GM18909 (cell line): ENCODE measurements at regions not wholly inside any gene's neighbourhood (a gene's known extent, or its start where the extent isn't known, plus 50 kb on each side); places are given as distances from the start of the nearest gene placed in this dataset.
A peak's percentile ranks its signal among the peaks of the same experiment; 100 is the strongest.

Experiments
- ATAC-seq: cut with Tn5 transposase; IDR thresholded peaks from one replicate; pipeline ENCODE4 v1.9.1; 2021; ENCODE audit warnings: mild to moderate bottlenecking; ENCODE audit not compliant: unreplicated experiment, poor library complexity

DNA sequence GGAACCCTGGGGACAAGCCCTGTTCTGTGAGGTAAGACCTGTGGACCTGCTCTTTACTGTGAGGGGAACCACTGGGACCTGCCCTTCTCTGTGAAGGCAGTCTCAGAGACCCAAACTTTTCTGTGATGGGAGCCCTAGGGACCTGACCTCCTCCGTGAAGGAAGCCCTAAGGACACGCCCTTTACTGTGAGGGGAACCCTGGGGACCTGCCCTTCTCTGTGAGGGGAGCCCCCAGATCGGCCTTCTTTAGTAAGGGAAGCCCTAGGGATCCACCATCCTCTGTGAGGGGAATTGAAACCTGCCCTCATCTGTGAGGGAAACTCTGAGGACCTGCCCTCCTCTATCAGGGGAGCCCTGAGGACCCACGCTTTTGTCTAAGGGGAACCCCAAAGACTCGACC, 343.5 kb downstream of the UQCRFS1 start:
- ATAC-seq, result peak; percentile 64

DNA sequence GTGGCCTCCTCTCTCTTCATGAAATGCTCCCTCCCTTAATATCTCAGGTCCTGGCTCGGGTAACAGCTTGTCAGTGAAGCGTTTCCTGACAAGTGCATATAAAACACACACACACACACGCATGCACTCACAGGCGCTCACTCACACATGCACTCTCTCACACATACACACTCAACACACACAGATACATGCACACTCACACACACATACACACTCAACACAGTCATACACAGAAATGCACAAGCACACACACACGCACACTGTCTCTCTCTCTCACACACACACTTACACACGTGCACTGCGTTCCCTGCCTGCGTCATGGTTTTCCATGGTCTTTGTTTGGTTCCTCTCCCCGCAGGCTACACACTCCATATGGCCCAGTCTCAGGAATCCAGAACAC, 344.1 kb downstream of the UQCRFS1 start:
- ATAC-seq, result no peak

DNA sequence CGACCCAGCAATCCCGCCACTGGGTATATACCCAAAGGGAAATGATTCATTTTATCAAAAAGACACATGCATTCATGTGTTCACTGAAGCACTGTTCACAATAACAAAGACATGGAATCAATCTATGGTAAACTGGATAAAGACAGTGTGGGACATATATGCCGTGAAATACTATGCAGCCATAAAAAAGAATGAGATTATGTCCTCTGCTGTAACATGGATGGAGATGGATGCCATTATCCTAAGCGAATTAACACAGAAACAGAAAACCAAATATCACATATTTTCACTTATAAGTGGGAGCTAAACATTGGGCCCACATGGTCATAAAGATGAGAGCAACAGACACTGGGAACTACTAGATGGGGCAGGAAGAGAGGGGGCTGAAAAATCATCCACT, 345.0 kb downstream of the UQCRFS1 start:
- ATAC-seq, result no peak

DNA sequence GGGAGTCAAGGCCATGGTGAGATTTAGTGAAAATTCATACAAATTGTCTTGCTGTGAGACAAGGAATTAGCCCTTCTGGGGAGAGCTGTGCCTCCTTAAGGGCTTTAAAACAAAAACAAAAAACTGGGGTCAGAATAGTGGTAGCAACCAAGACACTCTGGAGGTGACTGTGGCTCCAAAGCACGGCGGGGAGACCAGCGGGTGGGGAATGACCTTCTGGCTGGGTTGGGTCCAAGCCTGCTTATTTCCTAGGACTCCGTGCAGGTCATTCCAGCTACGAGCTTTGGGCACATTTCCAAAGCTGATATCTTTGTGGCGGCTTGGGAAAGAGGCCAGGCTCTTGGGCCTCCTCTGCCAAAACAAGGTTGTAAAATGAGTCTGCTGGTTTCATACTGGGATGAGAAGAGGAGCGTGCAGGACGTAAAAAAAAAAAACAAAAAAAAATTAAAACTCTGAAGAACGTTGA, 348.3 kb downstream of the UQCRFS1 start:
- ATAC-seq, result no peak

DNA sequence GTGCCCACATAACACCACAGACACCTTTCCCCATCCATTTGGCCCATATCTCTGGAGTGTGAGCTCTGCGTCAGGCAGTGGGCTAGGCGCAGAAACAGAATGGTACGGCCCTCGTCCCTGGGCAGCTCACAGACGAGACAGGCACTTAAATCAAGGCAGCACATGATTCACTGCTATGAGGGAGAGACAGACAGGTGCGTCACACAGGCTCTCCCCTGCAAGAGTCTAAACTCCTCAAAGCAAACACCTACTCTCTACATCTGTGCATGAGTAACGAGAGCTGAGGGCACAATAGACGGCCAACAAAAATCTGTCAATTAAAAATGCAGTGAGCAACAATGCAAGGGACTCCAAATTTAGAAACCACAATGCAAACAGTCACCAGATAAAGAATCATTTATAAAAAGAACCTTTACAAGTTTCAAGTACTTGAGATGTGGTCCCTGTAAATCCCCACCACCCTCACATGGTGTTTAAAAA, 348.9 kb downstream of the UQCRFS1 start:
- no peak for ATAC-seq

DNA sequence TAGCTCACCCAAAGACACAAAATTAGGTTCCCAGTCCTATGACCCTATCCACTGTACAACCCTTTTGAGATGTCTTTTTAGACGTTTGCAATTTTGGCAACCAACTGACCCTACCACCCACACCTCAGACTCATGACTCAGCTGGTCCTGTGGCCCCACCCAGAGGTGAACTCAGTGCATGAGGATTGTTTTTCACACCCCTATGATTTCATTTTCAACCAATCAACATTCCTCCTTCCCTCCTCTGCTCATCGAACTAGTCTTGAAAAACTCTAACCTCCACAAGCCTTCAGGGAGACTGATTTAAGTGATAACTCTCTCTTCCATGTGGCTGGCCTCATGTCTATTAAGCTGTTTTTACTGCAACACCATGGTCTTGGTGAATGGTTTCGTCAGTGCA, 350.7 kb downstream of the UQCRFS1 start:
- no peak for ATAC-seq

DNA sequence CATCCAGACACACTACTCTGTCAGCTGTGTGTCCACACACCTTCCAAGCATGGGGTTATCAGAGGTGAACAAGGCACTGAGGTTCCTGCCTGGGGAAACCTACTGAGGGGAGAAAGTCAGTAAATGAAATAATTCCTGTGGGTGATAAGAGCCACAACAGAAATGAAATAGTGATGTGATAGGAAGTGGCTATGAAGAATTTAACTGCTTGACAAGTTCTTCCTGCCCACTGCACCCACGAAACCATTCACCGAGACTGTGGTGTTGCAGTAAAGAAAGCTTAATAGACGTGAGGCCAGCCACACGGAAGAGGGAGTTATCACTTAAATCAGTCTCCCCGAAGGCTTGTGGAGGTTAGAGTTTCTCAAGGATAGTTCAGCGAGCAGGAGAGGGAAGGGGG, 353.1 kb downstream of the UQCRFS1 start:
- no peak for ATAC-seq

DNA sequence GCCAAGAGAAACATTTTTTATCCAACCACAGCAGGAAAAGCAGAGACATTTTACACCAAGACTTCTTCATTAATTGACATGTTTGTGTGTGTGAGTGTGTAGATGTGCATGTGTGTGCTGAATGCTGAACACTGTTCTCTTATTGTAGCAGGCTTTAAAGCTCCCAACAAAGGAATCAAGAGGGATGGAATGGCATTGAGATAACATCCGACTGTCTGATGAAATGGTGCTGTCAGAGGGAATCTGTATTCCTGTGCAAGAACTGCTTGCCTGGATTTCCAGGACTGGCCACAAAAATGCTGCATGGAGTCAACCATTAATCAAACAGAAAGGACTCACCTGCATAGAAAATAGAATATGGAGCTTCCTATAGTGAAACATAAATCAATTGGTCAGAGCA, 354.0 kb downstream of the UQCRFS1 start:
- ATAC-seq, result no peak

DNA sequence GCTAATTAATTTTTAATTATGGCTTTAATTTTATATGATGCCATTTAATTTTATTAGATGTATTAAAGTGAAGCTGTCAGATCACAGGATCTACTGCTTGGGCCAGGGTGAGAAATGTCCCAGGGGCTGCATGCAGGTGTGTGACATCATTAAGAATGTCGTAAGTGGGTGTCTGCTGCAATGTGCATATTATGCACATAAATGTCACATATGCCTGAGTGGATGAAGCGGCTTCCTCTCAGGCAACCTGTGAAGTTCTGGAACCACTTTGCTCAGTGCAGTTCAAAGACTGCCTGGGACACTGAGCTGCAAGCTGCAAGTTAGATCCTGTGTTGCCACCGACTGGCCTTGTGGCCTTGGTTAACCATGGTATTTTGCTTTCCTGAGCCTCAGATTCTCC, 355.0 kb downstream of the UQCRFS1 start:
- ATAC-seq, result no peak

DNA sequence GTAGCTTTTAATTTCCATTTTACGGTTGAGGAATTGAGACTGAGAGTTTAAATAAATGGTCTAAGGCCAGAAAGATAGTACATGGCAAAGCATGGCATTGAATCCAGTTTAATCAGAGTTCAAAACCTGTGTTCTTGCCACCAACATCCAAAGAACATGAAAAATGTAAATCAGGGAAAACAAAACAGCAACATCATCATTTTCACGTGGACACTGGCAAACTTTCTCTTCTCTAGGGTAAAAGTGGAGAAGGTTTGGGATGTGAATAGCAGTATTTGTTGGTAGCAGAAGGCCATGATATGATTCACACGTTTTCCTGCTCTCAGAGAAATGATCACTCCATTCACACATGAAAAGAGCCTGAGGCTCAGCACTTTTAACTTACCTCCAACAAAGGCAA, 357.7 kb downstream of the UQCRFS1 start:
- no peak for ATAC-seq

DNA sequence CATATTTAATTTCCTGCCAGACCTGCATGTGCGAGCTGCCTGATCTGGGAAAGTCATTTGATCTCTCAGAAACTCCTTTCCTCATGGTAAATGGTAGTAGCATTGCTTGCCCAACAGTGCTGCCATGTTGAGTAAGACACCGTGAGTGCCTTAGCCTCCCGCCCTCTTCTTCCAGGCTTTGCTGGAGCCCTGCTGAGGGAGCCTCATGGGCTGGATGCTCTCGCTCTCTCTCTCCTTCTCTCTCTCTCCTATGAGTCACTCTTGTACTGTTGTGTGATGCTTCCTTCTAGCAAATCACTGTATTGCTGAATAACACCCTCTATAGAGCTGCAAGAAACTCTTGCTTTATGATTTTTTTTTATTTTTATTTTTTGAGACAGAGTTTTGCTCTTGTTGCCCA, 365.5 kb downstream of the UQCRFS1 start:
- no peak for ATAC-seq

DNA sequence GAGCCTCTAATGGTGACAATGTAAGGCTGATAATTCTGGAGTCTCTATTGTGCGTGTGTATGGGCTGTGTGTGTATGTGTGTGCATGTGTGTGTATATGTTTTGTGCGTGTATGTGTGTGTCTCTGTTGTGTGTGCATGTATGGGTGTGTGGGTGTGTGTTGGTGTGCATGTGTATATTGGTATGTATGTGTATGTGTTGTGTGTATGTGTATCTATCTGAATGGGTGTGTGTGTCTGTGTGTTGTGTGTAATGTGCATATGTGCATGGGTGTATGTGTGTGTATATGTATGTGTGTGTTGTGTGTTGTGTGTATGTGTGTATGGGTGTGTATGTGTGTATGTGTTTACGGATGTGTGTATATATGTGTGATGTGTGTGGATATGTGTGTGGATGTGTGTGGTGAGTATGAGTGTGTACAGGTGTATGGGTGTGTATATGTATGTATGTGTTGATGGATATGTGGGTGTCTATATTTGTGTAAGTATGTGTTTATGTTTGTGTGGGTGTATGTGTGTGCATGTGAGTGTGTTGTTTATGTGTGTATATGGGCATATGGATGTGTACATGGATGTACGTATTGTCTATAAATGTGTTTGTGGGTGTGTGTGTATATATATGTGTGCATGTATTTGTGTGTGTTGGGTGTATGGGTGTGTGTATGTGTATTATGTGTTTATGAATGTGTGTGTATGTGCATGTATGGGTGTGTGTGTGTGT, 366.7 kb downstream of the UQCRFS1 start:
- no peak for ATAC-seq

DNA sequence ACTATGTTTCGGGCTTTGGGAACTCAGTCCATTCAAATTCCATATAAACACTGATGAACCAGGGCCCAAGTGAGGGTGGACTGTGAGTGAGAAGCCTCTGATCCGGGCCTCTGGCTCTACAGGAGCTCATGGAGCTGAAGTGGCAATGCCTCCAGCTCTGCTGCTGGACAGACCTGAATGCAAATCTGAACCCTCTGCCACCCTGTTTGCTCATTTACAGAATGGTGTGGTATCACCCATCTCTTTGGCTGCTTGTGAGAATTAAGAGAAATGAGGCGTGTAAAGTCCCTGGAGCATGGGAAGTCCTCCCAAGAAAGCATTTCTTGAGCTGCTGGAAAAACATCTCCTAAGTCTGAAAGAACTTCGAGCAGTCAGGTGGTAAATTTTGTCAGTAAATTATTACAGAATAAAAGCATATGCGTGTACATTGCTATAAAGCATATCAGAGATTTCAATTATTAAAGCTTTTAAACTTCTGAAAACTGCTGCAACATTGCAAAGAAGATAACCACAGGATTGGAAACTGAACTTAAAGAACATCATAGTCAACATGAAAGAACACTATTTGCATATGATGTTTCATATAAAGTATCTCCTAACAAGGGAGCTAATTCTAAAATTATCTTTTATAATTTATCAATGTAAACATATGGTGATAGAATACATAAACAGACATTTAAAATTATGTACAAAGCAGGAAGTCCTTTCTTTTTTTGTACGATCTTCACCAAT, 369.0 kb downstream of the UQCRFS1 start:
- no peak for ATAC-seq

DNA sequence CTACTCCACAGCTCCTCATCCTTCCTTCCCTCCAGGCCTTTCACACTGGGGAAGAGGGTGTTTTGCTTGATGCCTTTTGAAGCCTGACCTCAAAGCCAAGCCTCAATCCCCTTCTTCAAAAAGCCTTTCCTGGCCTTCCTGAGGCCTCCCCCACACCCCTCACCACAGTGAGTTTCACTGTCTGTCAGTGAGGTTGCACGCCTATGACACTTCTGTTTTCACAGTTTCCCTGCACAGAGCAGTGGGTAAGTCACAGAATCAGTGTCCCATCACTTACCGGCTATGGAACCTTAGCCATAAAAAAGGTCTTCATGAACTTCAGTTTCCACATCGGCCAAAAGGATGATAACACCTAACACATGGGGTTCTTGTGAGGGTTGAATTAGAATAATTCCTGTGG, 371.4 kb downstream of the UQCRFS1 start:
- no peak for ATAC-seq

DNA sequence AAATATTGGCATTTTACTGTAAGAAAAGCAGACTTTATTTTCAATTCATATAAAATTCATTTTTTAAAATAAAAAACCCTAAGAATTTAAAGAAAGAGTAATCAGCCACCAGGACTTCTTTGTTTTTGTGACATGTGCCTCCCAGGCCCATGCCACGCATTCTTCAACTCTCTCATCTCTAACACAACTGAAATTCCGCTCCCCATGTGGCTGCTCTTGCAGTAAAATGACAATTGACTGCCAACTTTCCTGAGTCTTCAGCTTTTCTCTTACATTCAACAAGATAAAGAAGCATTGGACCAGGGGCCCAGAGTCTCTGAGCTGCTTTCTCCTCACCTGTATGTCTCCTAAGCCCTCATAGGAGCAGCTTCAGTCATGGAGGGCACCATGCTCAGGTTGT, 372.1 kb downstream of the UQCRFS1 start:
- no peak for ATAC-seq

DNA sequence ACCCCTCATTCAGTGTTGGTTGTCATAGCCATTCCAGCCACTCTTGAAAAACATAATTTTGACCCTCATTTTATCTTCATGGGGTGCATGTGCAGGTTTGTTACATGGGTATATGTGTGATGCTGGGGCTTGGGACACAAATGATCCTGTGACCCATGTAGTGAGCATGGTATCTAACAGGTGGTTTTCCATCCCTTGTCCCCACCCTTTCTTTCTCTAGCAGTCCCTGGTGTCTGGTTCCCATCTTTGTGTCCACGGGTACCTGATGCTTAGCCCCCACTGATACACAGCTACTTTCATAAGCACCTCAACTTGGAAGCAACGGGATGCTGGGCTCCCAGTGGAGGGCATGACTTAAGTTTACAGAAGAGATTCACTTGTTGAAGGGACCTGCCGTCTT, 373.5 kb downstream of the UQCRFS1 start:
- no peak for ATAC-seq

DNA sequence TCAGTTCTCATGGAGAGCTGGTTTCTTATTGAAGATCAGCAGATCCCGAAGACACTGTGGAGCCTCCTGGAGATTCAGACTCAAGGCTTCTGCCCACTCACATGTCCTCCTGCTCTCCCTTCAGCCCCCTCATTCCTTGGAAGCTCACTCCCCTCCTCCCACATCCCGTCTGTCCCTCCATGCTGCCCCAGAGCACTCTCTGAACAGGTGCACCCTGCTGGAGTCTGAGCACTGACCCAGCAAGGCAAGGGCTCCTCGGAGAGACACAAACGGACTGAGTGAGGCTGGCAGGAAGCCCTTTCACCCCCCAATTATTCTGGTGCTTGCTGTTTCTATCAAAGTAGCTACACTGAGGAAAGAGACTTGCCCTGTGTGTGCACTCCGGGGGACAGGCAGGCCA, 374.0 kb downstream of the UQCRFS1 start:
- no peak for ATAC-seq

DNA sequence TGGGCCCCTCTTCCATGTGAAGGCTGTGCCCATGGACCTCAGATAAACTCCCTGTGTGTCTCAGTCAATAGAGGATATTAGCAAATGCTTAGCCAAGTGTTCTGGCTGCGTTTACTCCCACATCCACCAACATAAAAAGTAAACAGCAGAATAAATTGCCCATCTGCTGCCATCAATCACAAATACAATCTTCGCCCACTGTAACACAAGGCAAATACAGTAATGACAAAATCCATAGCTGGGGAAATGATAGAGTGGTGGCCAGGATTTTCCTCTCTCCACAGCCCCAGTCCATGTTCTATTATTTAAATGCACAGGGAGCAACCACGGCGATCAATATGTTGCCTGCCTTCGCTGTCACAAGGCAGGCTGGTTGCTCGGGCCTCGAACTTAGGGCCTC, 376.5 kb downstream of the UQCRFS1 start:
- no peak for ATAC-seq

DNA sequence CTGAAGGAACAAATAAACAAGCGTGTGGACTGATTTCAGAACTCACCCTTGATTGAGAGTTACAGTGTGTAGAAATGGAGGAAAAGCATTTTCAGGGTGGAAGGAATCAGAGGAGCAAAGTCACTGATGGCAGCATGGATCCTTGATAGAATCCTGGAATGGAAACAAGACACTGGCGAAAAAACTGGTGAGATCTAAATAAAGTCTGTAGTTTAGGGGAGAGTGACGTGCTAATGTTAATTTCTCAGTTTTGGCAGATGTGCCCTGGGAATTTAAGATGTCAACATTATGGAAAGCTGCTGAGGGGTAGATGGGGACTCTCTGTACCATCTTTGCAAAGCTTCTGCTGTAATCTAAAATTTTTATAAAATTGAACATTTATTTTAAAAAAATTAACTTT, 378.0 kb downstream of the UQCRFS1 start:
- ATAC-seq, result no peak

DNA sequence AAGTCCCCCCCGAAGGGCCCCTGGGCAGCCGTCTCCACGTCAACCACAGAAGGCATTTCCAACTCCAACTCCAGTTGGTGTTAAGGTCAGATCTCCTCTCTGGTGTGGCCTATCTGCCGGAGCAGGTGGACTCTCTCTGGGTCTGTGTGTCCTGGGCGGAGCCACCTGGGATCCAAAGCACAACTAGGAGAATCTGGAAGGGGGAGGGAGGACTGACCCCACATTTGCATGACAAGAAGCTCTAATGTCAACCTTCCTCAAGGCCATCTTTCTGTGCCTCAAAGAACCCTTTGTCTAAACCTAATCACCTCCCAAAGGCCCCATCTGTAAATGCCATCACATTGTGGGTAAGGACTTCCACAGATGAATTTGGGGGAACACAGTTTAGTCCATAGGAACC, 381.5 kb downstream of the UQCRFS1 start:
- ATAC-seq, result no peak

DNA sequence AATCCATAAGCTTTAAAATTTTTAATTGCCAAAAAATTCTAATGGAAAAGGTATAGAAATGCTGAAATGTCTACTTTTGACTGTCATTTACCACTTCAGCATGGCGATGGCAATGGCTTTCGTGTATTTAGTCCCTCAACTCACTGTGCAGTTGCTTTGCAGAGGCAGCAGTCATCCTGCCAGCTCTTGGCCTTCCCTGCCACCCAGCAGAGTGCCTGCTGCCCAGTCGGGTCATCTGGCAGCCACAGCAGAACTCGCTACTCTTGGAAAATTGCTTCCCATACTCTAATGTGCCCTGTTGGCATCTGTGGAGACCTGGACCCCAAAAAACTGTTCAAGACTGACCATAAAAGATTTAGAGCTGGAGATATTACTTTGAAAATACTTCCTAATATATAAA, 383.2 kb downstream of the UQCRFS1 start:
- ATAC-seq, result no peak

DNA sequence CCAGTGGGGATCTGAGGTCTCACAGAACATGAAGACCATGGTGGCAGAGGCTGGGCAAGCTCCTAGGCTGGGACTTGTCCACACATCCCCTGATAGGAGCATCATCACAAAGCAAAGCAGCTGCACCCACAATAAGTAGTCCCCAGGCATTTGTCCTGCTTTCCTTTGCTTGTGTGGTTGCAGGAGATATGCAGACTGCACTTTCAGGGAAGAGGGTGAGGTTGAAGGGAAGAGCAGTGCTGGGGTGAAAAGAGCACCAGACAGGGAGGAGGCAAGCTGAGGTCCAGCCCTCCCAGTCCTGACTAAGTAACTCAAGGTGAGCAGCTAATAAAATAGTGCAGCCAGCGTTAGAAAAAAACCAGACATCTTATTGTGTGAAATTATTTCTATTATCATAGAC, 383.6 kb downstream of the UQCRFS1 start:
- ATAC-seq, result no peak
